CD4-positive, alpha-beta T cell treated with Interleukin-4 for 1 hour (primary cell): ENCODE measurements at regions not wholly inside any gene's neighbourhood (a gene's known extent, or its start where the extent isn't known, plus 50 kb on each side); places are given as distances from the start of the nearest gene placed in this dataset.
"Not testable (repeated sequence)": the region's sequence is repeated elsewhere in the genome, so short reads cannot be mapped to it uniquely, and the experiment has no call there.

Experiments used
- DNase-seq, 2 donors: peaks; one replicate each; pipeline ENCODE4 v3.0.0-alpha.2; 2020 to 2022

DNA sequence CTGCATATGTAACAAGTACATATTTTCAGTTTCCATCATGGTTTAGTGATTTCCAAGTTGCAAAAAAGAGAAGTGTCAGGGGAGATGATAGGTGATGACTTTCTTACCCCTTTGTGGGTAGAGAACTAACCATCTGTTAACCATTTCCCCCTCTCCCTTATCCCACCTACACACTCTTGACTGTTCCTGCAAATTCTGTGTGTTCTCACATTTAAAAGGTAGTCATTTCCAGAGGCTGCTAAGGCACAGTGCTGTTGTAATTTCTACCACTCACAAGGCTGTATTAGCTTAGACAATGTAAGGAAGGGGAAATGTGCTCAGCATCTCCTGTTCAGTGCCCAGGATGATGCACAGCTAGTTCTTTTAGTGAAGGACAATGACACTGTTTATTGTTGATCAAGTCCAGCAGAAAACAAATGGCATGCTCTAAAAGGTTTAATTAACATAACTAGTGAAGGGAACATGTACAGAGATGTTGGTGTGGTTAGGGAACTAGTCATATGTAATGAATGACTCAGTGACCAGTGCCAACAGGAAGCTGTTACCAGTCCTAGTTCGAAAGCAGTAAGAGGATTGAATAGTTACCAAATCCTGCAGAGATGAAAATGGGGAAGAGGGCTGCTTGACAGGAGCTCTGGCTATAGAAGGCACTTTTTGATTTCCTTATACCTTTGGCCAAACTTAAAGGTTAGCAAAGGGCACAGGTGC, 165.1 kb downstream of the PLK2 start:
- DNase-seq = no peak

- DNase-seq = not testable (repeated sequence)
Measured at GRCh38 chr5:58288275-58288674, 171.6 kb downstream of the PLK2 start.

- no peak for DNase-seq
Measured at GRCh38 chr5:58286741-58287140, 173.1 kb downstream of the PLK2 start.

DNA sequence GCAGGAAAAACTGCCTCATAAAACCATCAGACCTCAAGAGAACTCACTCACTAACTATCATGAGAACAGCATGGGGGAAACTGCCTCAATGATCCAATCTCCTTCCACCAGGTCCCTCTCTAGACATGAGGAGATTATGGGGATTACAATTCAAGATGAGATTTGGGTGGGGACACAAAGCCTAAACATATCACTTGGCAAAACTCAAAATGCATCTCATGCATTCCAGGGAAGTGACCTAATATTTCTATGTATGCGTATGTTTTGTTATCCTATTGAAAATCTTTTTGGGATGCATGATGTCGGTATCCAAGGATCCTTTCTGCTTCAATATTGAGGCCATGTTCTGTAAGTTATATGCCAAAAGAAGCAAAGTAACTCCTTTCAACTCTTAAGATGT, 174.0 kb downstream of the PLK2 start:
- DNase-seq = no peak

GRCh38 chr5:58284886-58285285, 175.0 kb downstream of the PLK2 start:
- no peak for DNase-seq

- no peak for DNase-seq
Measured at GRCh38 chr5:58281189-58281588, 178.7 kb downstream of the PLK2 start.

- DNase-seq = no peak
Measured at GRCh38 chr5:58279259-58279658, 180.6 kb downstream of the PLK2 start.

DNA sequence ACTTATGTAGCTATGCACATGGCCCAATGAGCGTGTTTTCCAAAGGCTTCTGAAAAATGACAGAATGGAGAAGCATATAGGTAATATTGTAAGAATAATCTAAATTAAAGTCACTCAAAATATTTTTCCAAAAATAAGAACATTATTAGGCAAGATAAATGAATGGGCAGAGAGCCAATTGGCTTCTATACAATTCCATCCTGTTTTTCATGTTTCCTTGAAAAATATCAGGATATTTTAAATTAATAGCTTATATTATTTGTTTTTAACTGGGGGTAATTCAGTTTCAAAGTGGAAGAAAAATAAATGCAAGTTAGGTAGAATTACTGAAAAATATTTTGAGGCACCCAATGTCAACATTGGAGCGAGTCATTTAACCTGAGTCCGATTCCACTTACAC, 183.5 kb downstream of the PLK2 start:
- no peak for DNase-seq

DNA sequence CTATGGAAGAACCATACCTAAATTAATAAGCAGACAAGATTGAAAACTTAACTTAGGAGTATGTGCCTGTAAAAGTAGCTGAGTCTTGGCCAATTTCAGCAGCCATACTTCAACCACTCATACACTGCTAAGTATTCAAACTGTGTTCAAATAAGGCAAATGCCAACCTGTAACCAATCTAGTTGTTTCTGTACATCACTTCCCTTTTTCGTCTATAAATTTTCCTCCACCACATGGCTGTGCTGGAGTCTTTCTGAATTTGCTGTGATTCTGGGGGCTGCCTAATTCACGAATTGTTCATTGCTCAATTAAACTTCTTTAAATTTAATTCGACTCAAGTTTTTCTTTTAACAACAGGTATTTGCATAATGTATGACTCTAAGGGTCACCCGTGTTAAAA, 184.4 kb downstream of the PLK2 start:
- DNase-seq = no peak

GRCh38 chr5:58274191-58274590, 185.7 kb downstream of the PLK2 start:
- DNase-seq = no peak

DNA sequence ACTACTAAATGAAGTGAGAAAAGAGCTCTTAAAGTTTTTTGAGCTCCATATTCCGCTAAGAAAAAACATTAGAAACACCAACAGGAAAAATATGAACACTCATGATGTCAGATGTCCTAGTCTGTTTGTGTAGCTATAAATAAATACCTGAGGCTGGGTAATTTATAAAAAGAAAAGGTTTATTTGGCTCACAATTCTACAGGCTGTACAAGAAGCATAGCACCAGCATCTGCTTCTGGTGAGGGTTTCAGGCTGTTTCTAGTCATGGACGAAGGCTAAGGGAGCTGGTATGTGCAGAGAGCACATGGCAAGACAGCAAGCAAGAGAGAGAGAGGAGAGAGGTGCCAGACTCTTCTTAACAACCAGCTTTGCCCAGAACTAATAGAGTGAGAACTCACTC, 186.2 kb downstream of the PLK2 start:
- no peak for DNase-seq

- DNase-seq = no peak
Measured at GRCh38 chr5:58268268-58268667, 191.6 kb downstream of the PLK2 start.

- DNase-seq = no peak
Measured at GRCh38 chr5:58266402-58266801, 193.5 kb downstream of the PLK2 start.

GRCh38 chr5:58265246-58265930, 194.5 kb downstream of the PLK2 start:
- DNase-seq = no peak

DNA sequence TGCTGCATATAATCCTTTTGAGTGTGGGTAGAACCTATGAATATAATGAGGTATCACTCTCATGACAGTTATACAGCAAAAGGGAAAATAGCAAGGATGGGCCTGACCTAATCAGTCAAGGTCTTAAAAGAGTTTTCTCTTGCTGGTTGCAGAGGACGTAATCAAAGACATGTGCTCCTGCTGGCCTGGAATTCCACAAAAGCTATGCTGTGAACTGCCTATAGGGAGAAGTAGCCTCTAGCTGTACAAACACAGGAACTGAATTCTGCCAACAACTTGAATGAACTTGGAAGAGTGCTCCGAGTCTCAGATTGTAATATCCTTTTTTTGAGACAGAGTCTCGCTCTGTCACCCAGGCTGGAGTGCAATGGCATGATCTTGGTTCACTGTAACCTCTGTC, 195.6 kb downstream of the PLK2 start:
- DNase-seq = no peak

- no peak for DNase-seq
Measured at GRCh38 chr5:58263296-58263695, 196.6 kb downstream of the PLK2 start.

- no peak for DNase-seq
Measured at GRCh38 chr5:58262226-58262625, 197.7 kb downstream of the PLK2 start.

DNA sequence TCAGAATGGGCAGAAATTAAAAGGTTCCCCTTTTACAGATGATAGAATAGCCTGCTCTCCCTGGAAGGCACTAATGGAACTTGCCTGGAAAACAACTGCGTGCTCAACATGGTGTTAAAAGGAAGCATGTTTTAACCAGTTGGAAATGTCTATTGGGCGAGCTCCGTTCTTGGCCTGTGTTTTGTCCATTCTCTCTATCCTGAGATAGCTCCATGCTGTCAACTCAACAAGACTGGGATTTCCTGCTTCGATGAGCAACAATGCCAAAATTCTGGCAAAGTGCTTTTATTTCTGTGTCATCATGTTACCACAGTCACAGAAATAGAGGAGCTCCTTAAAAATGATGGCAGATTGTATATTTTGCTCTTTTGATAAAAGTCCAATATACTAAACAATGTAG, 198.3 kb downstream of the PLK2 start:
- DNase-seq = no peak

- no peak for DNase-seq
Measured at GRCh38 chr5:58260243-58260642, 199.6 kb downstream of the PLK2 start.

DNA sequence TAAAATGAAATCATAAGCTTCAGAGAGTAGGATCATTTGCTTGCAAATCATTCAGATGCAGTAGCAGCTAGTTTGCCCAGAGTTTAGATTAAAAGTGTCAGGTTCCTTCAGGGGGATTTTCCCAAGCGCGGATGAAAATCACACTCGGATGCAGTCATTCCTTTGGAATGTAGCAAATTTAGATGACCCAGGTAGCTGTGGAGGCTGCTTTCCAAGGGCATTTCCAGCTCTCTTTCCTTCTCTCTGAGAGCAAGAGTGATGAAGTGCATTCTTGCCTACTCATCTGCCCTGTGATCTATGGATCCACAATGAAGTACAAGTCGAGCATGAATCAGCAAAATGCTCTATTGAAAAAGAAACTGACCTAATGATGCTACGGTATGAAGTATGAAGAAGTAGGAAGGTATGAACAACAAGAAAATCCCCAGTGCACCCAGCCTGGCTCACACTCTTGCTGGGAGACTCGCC, 200.2 kb downstream of the PLK2 start:
- DNase-seq = no peak

DNA sequence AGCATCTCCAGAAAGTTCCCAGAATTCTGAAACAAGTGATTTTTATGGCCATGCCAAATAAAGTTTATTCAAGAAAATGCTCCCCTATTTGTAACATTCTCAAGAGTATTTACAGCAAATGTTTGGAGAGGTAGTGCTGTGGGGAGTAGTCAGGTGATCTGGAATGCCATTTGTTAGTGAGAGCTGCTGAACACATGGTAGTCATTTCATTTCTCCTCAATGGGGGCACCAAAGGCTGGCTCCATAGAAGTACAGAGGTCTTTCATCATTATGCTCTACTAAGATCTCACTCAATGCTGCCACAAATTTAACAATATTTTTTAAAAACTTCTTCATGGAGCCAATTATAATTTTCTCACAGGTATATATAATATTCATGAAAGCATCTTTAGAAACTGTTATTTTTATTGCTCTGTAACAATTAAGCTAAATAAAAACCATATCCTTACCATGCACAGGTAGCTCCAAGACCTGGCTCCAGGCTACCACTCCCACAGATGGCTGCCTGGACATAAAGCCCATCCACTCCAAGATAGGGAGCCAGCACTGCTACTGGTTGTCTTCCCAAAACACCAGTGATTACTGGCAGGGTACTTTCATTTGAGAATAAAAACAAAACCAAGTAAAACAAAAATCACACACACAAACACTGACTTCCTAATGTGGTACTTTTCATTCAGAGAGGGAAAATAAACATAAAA, 200.8 kb downstream of the PLK2 start:
- no peak for DNase-seq

DNA sequence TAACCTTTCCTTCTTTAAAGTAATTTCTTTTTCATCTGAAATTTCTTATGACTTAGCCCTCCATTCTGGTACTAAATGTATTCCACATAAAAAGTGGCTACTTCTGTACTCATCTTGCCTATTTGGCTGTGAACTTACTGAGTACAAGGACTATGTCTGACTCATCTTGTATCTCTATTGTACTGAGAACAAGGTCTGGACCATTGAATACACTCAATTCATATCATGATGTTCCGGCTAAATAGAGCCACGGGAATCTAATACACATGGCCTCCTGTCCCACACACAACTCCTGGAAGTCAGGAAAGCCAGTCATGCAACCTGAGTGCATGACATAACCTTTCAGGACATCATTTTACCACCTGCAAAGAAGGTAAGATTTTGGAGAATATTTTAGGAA, 203.9 kb downstream of the PLK2 start:
- DNase-seq = no peak

GRCh38 chr5:58255386-58255785, 204.5 kb downstream of the PLK2 start:
- no peak for DNase-seq

DNA sequence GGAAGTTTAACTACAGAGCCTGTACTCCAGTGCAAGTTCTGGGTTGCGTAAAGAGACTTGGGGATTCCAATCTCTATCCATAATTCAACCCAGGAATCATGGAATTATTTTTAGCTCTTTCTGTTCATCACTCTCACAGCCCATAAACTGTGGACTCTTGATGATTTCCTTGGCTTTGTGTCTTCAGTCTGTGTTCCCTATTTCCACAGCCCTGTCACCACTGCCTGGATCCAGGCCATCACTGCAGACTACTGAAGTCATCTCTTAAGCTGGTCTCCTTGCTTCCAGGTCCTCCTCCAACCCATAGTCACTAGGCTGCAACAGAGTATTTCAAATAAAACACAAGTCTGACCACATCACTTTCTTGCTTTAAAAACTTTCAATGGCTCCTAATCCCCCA, 211.7 kb downstream of the PLK2 start:
- DNase-seq = no peak
